AG04450 (cell line): ENCODE measurements at regions not wholly inside any gene's neighbourhood (a gene's known extent, or its start where the extent isn't known, plus 50 kb on each side); places are given as distances from the start of the nearest gene placed in this dataset.

Source experiments
- CTCF ChIA-PET: fragments of 300-600, 350-600 bp; formaldehyde crosslinking; extraction: SDS; loops from one replicate; lab custom pipeline; 2022; ENCODE audit warnings: antibody characterized with exemption, inconsistent platforms; lab: Charles Lee
- POLR2A ChIA-PET: fragments of 350-600 bp; formaldehyde crosslinking; extraction: SDS; loops from one replicate; lab custom pipeline; 2021; ENCODE audit warnings: antibody characterized with exemption, inconsistent platforms; lab: Yijun Ruan, JAX
- DNase-seq: peaks from one replicate; pipeline ENCODE4 v3.0.0-alpha.2; 2011; ENCODE audit warnings: low read depth, low spot score
- H3K27ac ChIP-seq: one replicate; pipeline ENCODE4 v1.5.1; 2012; ENCODE audit warnings: low read depth, low read length, control low read depth
- H3K27me3 ChIP-seq: one replicate; pipeline ENCODE4 v1.6.0; 2012; ENCODE audit warnings: low read length; ENCODE audit not compliant: control insufficient read depth, insufficient read depth
- H3K4me3 ChIP-seq: 2 replicates; pipeline ENCODE4 v1.5.1; 2011; ENCODE audit warnings: mild to moderate bottlenecking, low read depth, low read length, control low read depth
- H3K9me3 ChIP-seq: 2 replicates; pipeline ENCODE4 v1.5.1; 2012; ENCODE audit warnings: low read length; ENCODE audit not compliant: control insufficient read depth, insufficient read depth
- TF ChIP-seq, protein P1 (sequence below): IDR thresholded peaks from 2 replicates; pipeline ENCODE4 v1.5.1; 2011; ENCODE audit warnings: low read depth, low read length, control low read depth, inconsistent platforms

DNA sequence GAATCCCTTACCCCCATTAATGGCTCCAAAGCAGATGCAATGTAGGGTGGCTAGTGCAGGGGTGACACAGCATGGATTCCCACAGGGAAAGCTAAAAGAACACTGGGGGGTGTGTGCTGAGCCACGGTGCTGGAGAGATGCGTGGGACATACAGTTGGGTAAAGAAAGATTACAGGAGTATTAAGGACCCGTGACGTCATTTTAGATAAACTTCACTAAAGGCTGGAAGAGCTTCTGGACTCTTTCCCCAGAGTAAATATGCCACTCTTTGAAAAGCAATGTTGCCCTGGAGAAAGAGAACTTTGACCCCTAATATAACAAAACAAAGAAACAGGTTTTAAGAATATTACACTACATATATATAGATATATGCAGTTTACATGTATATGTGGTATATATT lies 481.5 kb upstream of the VSTM2A start:
- ChIA-PET CTCF (no interaction called here), POLR2A (no interaction called here)
- TF ChIP-seq, protein P1, sequence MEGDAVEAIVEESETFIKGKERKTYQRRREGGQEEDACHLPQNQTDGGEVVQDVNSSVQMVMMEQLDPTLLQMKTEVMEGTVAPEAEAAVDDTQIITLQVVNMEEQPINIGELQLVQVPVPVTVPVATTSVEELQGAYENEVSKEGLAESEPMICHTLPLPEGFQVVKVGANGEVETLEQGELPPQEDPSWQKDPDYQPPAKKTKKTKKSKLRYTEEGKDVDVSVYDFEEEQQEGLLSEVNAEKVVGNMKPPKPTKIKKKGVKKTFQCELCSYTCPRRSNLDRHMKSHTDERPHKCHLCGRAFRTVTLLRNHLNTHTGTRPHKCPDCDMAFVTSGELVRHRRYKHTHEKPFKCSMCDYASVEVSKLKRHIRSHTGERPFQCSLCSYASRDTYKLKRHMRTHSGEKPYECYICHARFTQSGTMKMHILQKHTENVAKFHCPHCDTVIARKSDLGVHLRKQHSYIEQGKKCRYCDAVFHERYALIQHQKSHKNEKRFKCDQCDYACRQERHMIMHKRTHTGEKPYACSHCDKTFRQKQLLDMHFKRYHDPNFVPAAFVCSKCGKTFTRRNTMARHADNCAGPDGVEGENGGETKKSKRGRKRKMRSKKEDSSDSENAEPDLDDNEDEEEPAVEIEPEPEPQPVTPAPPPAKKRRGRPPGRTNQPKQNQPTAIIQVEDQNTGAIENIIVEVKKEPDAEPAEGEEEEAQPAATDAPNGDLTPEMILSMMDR = no peak
- Histone ChIP-seq H3K27me3 (no peaks in the 10 kb centered on the region), H3K4me3 (no peak overlapping the region), H3K27ac (no peak overlapping the region), H3K9me3 (no peaks in the 10 kb centered on the region)
- DNase-seq = no peak

DNA sequence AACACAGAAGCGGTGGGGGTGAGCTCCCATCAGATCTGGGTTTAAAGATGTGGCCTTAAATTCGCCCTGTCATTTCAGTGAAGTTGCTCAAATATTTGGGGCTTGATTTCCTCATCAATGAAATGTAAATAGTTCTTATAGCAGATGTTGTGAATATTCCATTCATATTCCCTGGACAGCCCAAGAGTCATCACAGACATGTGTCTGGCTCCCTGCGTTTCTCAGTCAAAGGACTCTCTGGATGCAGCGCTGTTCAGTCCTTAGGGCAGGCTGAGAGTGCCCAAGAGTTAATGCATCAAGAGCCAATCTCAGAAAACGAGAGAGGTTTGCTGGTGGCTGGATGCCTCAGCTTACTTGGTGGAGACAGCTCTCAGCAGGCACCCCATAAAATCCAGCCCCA lies 475.5 kb upstream of the VSTM2A start:
- no peak overlapping the region for H3K27ac ChIP-seq
- CTCF ChIA-PET = no interaction called here
- POLR2A ChIA-PET = no interaction called here
- TF ChIP-seq, protein P1 = no peak
- H3K9me3 ChIP-seq = peaks cover 10% of the 10 kb centered on the region
- no peak for DNase-seq
- H3K4me3 ChIP-seq = no peak overlapping the region
- no peaks in the 10 kb centered on the region for H3K27me3 ChIP-seq

DNA sequence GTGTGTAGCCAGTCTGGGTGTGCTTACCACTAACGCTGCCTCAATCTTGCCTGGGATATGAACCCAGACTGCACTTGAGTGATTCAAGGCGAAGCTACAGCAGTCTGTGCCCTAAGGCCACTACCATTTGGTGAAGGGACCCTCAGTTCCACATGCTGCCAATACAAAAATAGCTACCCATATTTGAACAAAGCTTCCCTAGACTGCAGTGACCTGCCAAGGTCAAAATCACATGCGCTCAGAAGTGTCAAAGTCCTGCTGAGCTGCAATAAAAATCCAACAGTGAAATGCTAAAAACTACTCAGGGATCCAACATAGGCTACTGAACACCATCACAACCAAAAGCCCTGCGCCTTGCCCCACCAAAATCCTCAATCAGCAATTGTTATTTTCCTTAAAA lies 472.3 kb upstream of the VSTM2A start:
- H3K9me3 ChIP-seq = peaks cover 20% of the 10 kb centered on the region
- H3K27ac ChIP-seq = no peak overlapping the region
- no peaks in the 10 kb centered on the region for H3K27me3 ChIP-seq
- ChIA-PET CTCF (no interaction called here), POLR2A (no interaction called here)
- TF ChIP-seq, protein P1 = no peak
- no peak overlapping the region for H3K4me3 ChIP-seq
- no peak for DNase-seq

DNA sequence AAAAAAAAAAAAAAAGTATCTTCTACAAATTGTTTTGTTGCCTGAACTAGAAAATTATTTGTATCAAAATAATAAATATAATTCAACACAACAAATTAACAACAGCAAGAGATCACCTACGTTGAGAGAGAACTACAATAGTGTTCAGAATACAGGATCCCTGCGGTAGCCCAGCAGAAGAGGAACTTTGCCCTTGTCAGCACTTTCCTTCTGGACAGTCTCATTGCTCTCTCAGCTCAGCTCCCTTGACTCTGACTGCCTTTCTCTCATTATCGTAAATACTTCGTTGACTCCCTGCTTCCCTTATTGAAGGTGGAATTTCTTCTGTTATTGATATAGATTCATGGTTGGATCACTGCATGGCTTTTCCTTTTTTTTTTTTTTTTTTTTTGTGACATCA lies 469.5 kb upstream of the VSTM2A start:
- TF ChIP-seq, protein P1 = no peak
- Histone ChIP-seq H3K27me3 (no peaks in the 10 kb centered on the region), H3K4me3 (no peak overlapping the region), H3K9me3 (peaks cover 17% of the 10 kb centered on the region), H3K27ac (no peak overlapping the region)
- CTCF ChIA-PET = no interaction called here
- POLR2A ChIA-PET = no interaction called here
- no peak for DNase-seq

DNA sequence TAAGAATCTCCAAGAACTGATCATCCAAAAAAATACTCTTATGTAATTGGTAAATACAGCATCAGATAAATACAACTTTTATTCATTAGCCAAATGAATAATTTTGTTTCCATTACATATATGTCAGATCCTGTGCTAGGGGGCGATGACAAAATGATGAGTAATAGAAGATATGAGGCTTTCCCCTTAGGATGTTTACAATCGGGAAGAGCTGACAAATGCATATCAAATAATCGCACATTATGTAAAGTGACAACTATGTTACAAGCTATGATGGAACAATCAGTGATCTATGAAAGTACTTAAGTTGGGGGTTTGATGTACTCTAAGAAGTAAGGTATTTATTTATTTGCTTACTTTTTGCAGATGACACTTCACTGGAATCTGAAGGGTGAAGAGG lies 465.6 kb upstream of the VSTM2A start:
- CTCF ChIA-PET = no interaction called here

More for the DNA sequence above, 465.6 kb upstream of the VSTM2A start:
- Histone ChIP-seq H3K27ac (no peak overlapping the region), H3K27me3 (no peaks in the 10 kb centered on the region), H3K9me3 (peaks cover 17% of the 10 kb centered on the region), H3K4me3 (no peak overlapping the region)
- no peak for DNase-seq
- TF ChIP-seq, protein P1 = no peak
- POLR2A ChIA-PET = no interaction called here
